ENCODE measurements at regions not wholly inside any gene's neighbourhood (a gene's known extent, or its start where the extent isn't known, plus 50 kb on each side); places are given as distances from the start of the nearest gene placed in this dataset.
A peak's percentile ranks its signal among the peaks of the same experiment; 100 is the strongest.

DNA sequence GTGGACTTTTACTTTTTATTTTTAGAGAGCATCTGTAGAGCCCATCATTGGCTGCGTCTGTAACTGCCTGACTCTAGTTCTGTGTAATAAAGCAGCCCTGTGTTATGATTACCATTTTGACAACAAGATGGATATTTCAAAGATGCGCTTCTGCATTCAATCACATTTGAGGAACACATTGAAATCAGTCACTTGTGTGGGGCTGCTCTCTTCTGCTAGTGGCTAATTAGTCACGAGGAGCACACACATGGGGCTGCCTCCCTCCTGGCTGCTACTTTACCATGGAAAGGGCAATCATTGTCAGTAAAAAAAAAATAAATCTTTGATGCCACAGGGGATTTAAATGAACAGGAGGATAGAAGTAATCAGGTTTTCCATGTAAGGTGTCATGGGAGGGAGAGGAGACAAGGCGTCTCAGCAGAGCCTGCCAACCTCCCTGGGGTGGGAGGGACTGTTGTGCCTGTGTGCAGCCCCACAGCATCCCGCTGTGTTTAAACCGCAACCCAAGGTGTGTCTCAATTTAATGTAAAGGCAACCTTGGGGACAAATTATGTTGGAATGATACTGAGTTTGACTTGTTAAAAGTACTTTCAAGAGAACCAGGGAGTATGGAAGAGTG, 205.2 kb upstream of the COBL start:
- DNase-seq (ENCODE audit: low spot score), result no peak

DNA sequence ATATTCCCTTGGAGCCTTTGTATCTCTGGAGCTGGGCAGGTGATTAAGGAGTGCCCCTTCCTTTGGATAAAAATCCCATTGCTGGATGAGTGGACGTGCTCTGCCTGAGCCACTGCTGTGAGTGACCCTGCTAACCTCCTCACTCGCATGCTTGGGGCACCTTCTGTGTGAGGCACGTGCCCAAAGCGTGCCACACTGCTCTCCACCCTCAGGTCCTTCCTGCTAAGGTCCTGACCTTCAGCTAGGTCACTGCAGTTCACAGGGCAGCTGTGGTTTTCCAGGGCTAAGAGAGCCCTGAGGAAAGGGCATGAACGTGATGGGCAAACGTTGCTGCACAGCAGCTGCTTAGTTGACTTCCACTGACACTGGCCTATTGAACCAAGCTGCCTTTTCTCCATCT, 204.4 kb upstream of the COBL start:
- DNase-seq (ENCODE audit: low spot score), result no peak

DNA sequence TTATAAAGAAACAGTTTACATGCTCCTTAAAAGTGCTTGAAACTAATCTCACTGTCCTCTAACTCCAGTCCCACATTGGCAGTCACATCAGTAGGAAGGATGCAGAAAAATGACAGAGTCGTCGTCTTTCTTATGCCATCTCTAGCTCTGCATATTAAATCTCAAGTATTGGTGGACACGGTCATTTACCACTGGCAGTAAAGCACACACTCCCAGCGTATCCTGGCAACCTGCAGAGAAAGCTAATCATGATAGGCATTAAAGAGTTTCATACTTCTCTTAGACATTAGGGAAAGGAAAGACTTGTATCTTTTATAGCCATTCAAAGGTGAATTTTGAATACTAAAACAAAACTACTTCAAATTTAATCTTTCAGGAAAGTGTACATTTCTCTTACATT, 202.0 kb upstream of the COBL start:
- DNase-seq (ENCODE audit: low spot score), result no peak

DNA sequence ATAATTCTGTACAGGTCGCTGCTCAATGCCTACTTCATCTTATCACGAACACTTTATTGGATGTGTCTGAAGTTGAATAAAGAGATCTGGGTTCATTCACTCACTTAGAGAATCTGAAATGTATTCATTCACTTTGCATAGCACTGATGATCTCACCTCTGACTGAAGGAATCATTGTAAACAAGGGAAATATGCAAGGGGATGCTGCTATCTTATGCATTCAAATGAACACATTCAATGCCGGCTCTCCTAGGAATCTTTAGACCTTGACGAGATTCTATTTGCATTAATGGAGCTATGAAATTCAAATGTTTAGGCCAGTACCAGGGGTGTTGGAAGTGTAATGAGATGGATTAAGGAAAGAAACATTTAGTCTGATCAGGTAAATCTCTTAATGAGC, 200.6 kb upstream of the COBL start:
- no peak for DNase-seq (ENCODE audit: low spot score)

DNA sequence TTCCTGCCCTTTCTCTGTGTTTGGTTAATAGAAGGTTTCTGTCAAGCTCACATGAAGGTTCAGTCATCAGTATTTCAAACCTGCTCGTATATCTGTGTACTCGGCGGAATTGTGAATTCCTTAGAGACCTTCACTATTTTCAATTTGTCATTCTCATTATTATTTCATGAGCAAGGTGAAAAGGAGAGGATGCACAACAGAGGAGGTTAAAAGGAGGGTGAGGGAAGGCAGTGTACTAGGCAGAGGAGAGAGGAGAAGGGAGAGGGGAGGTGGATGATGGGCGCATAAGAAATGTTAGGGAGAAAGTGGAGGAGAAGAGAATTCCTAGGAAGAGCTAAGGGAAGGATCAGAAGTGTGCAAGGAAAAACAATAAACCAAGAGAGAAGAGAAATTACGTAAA, 185.0 kb upstream of the COBL start:
- DNase-seq (ENCODE audit: low spot score), result no peak

DNA sequence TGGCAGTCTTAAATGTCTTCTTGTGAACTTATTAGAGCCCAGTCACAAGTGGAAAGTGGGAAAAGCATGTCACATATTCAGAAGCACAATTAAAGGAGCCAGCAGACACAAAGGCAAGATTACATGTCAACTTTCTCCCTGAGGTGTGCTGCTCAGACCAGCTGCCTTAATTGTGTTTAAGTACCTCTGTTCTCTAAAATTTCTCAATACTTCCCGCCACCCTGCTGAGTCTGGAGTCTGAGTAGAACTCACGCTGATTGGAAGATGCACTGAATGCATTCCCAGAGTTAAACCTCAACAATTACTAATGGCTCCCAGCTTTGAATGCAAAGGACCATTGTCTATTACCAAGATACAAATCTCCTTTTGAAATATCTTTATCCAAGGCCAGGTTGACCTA, 166.4 kb upstream of the COBL start:
- DNase-seq (ENCODE audit: low spot score), result no peak

DNA sequence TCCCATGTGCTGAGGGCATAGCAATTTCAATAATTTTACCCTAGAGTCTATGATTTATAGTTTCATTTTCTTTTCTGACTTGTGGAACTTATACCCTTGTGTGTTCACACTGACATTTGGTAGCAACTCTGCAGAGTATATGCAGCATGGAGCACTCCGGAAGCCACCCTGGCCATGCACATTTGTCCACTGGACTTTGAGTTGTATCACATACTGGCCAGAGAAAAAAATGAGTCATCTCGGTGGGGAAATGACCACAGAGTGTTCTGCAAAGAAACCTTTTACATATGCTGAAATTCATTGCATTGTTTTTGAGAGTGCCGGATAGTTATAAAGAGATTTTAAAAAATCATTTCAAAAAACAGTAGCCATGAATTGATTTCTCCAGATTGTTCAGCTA, 164.8 kb upstream of the COBL start:
- DNase-seq (ENCODE audit: low spot score), result no peak

DNA sequence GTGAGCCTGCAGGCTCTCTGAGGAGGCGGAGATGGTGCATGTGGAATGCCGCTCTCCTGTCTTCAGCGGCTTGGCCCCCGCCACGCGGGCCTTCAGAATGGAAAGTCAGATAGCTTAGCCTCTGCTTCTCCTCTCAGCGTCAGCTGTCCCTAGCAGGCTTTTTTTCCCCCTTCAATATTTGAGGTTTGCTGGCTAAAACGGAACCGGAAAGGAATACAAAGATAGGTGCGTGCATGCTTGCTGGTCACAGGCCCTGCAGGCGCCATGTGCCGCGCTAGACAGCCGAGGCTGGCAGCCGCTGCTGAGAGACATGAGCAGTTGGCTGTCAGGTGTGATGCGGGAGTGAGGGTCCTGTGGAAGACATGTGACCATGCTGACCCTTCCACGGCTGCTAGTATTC, 161.2 kb upstream of the COBL start:
- DNase-seq (ENCODE audit: low spot score), result no peak

DNA sequence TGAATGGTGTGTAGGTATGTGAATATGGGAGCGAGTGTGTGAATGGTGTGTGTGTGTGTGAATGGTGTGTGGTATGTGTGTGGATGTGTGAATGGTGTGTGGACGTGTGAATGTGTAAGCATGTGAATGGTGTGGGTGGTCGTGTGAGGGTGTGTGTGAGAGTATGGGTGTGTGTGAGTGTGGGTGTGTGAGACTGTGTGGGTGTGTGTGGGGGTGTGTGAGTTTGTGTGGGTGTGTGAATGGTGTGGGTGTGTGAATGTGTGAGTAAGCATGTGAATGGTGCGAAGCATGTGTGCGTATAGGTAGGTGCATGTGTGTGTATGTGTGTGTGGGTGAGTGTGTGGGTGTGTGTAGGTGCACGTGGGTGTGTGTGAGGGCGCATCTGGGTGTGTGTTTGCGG, 160.7 kb upstream of the COBL start:
- DNase-seq (ENCODE audit: low spot score), result no peak

DNA sequence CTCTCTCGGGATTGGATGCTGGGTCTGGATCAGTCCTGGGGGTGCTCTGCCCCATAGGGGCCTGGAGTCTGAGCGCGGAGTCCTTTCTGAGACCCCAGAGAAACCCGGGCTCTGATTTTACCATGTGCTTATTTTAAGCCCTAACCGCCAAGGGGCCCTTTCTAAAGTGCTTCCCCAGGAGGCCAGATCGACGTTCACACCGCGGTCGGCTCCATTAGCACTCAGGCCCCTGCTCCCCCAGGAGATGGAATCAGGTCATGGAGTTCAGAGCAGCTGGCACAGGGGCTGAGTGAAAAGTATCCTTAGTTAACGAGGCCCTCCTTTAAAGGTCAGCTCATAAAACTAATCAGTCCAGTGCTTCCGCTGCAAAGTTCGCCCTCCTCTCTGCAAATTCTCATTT, 159.4 kb upstream of the COBL start:
- DNase-seq (ENCODE audit: low spot score), result no peak

DNA sequence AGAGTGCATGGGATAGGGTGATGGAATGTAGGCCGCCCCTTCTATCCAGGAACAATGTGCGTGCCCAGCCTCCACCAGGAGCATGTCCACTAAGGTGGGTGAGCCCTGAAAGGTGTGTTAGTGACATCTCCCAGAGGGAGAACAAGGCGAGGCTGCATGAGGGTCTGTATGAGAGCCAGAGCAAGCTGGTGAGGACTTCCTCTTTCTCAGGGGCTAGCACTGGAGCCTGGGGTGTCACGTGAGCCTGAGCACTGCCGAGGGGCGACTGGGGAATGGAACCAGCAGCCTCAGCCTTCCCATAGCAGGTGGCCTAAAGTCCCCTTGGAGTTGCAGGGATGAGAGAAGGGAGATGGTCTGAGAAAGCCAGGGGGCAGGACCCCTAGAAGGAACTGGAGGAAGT, 156.3 kb upstream of the COBL start:
- DNase-seq (ENCODE audit: low spot score), result no peak

DNA sequence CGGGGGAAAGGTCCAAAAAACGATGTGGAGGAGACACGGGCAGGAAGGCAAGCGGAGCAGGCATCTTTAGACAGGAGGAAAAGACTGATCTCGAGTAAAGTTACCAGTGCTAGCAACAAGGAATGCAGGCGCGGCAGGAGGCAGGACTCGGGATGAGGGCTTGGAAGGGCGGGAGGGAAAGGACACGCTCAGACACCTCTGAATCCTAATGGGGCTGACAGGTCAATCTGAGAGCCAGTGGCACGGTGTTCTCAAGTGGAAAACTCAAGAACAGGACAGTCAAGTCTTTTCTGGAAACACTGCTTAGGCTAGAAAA, 155.3 kb upstream of the COBL start:
- DNase-seq (ENCODE audit: low spot score), result no peak

DNA sequence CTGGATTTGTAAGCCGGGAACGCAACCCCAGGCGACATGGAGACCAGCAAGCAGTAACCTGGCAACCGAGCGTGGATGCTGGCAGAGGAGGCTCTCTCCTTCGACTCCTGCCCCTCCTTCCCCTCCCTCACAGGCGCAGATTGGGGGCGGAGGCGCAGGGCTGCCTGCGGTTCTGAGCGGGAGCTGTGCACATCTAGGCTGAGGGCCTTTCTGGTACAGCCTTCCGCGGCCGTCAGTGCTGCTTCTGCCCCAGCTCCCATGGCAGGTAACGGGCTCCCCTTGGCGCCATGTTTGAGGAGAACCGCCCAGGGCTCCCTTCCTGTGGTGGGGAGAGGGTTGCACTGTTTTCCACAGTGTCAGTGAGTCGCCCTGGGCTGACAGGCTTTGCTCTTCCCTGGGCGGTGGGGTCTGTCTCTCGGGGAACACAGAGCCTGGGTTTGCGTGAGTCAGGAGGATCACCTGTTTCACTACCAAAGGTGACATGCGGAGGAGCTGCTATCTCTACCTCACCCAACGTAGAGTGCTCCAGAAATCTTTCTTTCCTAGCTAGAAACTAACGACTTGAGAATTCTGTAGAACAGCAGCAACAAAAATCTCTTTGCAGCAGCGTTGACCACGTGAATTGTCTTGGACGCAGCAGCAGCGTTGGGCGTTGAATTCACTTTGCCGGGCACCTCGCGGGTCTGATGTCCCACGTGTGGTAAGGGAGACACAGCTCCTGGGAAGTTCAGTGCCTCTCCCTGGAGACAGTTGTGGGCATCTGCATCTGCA, 154.8 kb upstream of the COBL start:
- peak; percentile 67 for DNase-seq (ENCODE audit: low spot score)

DNA sequence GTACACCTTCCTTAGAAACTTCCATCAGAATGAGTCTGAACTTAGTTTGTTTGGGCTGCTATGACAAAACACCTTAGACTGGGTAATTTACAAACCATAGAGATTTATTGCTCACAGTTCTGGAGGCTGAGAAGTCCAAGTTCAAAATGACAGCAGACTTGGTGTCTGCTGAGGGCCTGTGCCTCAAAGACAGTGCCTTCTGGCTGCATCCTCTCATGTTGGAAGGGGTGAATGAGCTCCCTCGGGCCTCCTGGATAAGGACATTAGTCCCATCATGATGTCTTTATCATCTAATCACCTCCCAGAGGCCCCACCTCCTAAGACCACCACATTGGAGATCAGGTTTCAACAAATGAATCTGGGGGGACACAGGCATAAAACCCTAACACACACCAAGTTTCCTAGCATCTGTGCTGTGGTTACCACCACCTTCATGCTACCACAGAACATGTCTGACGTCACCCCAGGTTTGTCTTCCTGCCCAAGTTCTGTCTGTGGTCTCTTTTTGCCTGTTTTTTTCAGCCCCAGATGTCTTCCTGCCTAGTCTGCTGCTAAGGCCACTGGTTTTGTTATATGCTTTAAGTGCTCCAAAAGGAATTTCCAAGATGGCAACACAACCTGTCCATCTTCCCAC, 150.9 kb upstream of the COBL start:
- no peak for DNase-seq (ENCODE audit: low spot score)

DNA sequence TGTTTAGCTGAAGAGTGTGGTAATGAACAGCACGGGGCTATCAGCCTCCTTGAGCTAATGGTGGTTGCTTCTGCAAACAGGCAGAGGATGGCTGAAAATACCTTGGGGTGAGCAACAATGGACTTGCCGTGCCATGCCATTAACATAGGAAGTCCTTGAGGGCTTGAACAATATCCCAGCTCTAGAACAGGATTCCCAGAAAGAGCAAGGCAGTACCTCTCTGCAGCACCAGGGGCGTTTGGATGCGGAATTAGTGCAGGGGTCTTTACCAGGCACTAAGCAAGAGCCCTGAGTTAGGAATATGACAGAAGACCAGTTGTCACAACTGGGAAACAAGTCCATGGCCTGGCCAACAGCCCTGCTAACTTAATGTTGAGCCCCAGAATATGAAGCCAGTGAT, 143.2 kb upstream of the COBL start:
- no peak for DNase-seq (ENCODE audit: low spot score)

DNA sequence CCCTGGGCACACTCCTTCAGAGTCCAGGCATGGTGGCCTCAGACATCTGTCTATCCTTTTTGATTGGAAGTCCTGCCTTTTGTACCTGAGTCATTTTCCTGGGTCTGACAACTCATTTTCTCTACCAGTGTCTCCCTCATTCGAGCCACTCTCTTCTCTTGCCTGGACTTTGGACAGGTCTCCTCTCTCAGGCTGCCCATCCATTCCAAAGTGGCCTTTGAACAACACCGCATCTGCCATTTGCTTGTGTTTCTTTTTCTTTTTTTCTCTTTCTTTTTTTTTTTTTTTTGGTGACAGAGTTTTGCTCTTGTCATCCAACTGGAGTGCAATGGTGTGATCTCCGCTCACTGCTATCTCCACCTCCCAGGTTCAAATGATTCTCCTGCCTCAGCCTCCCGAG, 142.1 kb upstream of the COBL start:
- no peak for DNase-seq (ENCODE audit: low spot score)

DNA sequence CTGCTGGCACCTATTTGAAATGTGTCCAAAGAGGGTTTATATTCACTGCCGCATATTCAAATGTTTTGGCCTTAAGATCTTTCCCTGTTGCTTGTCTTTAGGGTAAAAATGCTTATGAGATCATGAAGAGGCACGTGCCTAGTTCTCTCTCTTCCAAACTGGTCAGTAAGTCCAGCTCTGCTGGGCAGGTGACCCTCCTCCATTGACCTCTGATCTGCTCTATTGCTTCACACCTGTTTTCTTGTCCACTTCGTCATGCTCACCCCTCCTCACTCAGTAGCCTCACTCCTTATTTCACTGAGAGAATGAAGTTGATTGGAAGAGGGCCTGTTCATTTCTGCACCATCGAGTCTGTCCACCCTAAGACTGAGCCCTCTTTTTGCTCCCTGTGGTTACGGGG, 140.5 kb upstream of the COBL start:
- no peak for DNase-seq (ENCODE audit: low spot score)

DNA sequence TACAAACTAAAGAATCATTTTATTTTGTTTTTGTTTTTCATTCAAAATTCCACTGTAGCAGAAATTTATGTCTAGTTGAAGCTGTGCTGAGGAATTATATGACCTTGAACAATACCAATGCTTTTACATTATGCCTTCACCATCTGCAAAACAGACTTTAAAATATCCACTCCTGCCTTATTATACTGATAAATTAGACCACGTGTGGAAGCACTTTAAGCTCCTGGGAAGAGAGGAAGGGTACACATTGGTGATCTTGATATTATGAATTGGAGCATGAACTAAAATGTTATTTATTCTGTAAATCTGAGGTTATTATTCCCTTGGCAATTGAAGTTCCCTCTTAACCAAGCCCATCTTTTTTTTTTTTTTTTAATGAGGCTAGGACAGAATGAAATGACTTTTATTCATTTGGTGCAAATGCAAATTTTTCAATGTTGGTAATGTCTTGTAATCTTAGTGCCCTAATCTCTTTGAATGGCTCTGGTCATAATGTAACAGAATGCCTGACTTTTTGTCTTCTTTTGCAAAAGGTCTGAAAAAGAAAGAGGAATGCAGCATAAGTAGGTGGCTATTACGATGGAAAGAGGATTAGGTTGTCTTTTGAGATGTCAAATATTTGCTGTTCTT, 139.9 kb upstream of the COBL start:
- no peak for DNase-seq (ENCODE audit: low spot score)

DNA sequence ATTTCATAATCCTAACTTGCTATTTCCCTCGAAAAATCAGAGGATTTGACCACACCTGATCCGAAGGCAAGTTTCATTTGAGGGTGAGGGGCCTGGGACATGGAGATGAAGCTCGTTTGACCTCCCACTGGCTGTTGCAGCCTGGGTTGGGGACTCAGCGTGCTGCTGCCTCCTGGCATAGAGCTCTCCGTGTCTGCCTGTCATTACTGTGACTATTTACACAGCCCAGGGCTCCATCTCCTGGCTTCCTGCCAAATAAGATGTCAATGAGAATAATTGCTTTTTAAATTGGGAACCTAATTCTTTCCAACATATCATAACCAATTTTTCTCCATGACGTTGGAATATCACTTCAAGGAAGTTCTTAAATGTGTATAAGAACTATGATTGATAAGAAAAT, 139.3 kb upstream of the COBL start:
- DNase-seq (ENCODE audit: low spot score), result no peak

DNA sequence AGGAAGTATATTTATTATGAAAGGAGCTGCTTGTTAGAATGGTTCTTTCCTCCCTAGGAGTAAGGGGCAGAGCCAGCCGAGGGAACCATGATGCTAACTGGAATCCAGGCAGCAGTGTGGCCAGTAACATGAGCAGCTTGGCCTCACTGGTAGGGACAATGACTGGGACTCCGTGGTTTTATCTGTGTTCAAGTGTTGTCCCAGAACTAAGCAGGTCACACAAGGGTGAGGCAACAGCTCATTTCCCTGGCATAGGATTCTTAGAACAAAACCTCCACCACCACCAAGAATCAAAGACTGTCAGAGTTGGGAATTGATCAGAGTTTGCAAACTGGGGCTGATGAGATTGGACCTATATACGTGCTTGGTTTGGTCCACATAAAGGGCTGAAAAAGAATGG, 138.9 kb upstream of the COBL start:
- DNase-seq (ENCODE audit: low spot score), result no peak

DNA sequence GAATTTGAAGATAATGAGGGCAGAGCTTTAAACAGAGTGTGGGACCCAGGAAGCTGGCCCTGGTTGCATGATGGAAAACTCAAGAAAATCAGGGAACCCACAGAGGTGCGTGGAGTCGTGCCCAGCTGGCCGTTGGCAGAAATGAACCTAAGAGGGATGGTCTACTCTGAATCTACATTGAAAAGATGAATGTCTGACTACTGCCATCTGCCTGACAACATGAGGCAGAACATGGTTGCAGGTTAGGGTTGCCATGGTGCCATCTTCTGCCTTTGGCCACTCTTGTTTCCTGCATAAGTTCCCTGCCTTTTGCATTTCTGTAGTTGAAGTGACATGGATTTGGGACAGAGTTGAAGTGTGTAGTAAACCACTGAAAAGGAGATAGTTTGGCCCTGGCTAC, 138.5 kb upstream of the COBL start:
- no peak for DNase-seq (ENCODE audit: low spot score)

DNA sequence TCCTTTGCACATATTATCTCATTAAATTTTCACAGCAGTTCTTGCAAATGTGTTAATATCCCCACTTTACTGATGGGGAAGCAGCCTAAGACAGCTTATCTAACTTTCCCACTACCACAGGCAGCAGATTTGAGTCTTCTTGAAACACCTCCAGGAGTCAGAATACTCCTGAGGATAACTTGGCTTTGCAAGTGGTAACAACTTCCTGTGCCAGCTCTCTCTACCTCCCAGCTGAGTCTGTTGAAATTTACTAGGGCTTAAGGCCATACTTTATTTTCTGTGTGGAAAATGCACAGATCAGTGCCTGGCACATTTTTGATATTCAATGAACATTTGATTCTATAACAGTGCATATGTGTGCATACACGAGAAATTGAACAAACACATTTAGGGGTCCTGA, 136.1 kb upstream of the COBL start:
- DNase-seq (ENCODE audit: low spot score), result no peak

DNA sequence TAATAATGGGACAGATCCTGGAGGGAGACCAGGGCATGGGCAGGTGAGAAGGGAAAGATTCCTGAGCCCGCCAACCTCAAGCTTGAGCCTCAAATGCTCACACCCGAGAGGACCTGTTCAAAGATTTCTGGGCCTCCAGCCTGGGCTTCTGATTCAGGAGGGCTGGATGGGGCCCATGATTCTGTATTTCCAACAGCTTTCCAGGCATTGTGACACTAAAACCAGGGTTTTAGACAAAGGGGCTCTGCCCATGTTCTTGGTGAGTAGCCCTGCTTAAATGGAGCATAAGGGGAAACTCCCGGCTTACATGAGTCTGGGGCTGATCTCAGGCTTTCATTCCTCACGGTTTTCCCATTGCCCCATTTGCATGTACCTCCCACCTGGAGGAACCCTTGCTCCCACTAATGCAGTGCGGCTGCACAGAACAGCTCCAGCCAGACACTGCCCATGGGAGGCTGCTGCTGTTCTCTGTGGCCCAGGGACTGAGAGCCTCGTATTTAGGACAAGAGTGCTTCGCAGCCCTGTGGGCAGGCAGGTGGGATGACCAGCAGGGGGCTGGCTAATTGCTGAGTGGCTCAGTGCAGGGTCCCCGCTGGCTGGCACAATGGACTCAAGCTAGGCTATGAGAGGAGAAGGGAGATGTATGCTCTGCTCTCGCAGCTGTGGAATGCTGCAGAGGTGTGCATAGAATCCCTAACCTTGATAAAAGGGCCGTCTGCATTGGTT, 135.3 kb upstream of the COBL start:
- DNase-seq (ENCODE audit: low spot score), result no peak
